SK-N-SH (cell line): ENCODE measurements at regions not wholly inside any gene's neighbourhood (a gene's known extent, or its start where the extent isn't known, plus 50 kb on each side); places are given as distances from the start of the nearest gene placed in this dataset.

Experiments used
- CTCF ChIA-PET: fragments of 300-600, 350-600 bp; formaldehyde crosslinking; extraction: SDS; loops from one replicate; lab custom pipeline; 2021; lab: Yijun Ruan, JAX
- POLR2A ChIA-PET: fragments of 350-600 bp; sonication (Branson Sonifier 250); formaldehyde crosslinking; extraction: SDS; loops from one replicate; lab custom pipeline; 2020; ENCODE audit warnings: antibody characterized with exemption, inconsistent platforms; lab: Yijun Ruan, JAX
- DNase-seq: peaks from one replicate; pipeline ENCODE4 v3.0.0; 2012
- H2AFZ ChIP-seq: fragments of 200-600 bp; sonication (generic); 2 replicates; pipeline ENCODE4 v1.8.1; 2016; ENCODE audit warnings: antibody characterized with exemption, mild to moderate bottlenecking, low read depth
- H3F3A ChIP-seq: fragments of 200-600 bp; sonication (generic); replicated peaks from 2 replicates; pipeline ENCODE3; 2016; ENCODE audit warnings: antibody characterized with exemption, mild to moderate bottlenecking; ENCODE audit not compliant: insufficient read depth
- H3K27ac ChIP-seq, 2 experiments: fragments of 200-500 bp in 1 of 2; fragments of 200-600 bp in 1 of 2; sonication (Bioruptor generic) in 1 of 2; sonication (generic), shearing (Covaris generic) in 1 of 2; 2 replicates each; pipeline versions ENCODE4 v1.5.1 to v1.6.1; 2014 to 2016; ENCODE audit warnings: low read depth in 2 of 2, inconsistent platforms in 1 of 2, low read length in 1 of 2, mild to moderate bottlenecking in 1 of 2, mixed read lengths in 1 of 2
- H3K27me3 ChIP-seq: fragments of 200-600 bp; sonication (generic), shearing (Covaris generic); 2 replicates; pipeline ENCODE4 v1.6.1; 2016; ENCODE audit warnings: mixed run types; ENCODE audit not compliant: insufficient read depth
- H3K36me3 ChIP-seq, 2 experiments: fragments of 200-500 bp in 1 of 2; fragments of 200-600 bp in 1 of 2; sonication (Bioruptor generic) in 1 of 2; sonication (generic) in 1 of 2; replicated peaks in 1 of 2; 2 replicates each; pipeline versions ENCODE3 to v1.5.1; 2014 to 2016; ENCODE audit warnings: low read length in 1 of 2, mild to moderate bottlenecking in 1 of 2; ENCODE audit not compliant: insufficient read depth in 2 of 2, control insufficient read depth in 1 of 2
- H3K4me1 ChIP-seq, 2 experiments: fragments of 200-500 bp in 1 of 2; fragments of 200-600 bp in 1 of 2; sonication (Bioruptor generic) in 1 of 2; sonication (generic), shearing (Covaris generic) in 1 of 2; 2 replicates each; pipeline versions ENCODE4 v1.5.1 to v1.6.1; 2014 to 2016; ENCODE audit warnings: low read depth in 1 of 2, low read length in 1 of 2, mixed run types in 1 of 2; ENCODE audit not compliant: insufficient read depth in 2 of 2, control insufficient read depth in 1 of 2
- H3K4me2 ChIP-seq: fragments of 200-600 bp; sonication (generic), shearing (Covaris generic); 2 replicates; pipeline ENCODE4 v1.6.1; 2017; ENCODE audit warnings: mixed run types
- H3K4me3 ChIP-seq, 2 experiments: fragments of 200-500 bp in 1 of 2; fragments of 200-600 bp in 1 of 2; sonication (Bioruptor generic) in 1 of 2; sonication (generic), shearing (Covaris generic) in 1 of 2; 2 replicates each; pipeline versions ENCODE4 v1.5.1 to v1.8.1; 2014 to 2016; ENCODE audit warnings: low read depth in 2 of 2, inconsistent platforms in 1 of 2, low read length in 1 of 2, mild to moderate bottlenecking in 1 of 2, mixed read lengths in 1 of 2, moderate library complexity in 1 of 2
- H3K79me2 ChIP-seq: fragments of 200-600 bp; sonication (generic); 2 replicates; pipeline ENCODE4 v1.8.1; 2017; ENCODE audit warnings: mild to moderate bottlenecking; ENCODE audit not compliant: insufficient read depth
- H3K9ac ChIP-seq: fragments of 200-600 bp; sonication (generic); 2 replicates; pipeline ENCODE4 v1.6.1; 2017; ENCODE audit warnings: mixed run types
- H3K9me2 ChIP-seq: fragments of 200-600 bp; sonication (generic); 2 replicates; pipeline ENCODE4 v1.6.1; 2017; ENCODE audit warnings: mixed run types
- H3K9me3 ChIP-seq: fragments of 200-600 bp; sonication (generic); 2 replicates; pipeline ENCODE4 v1.6.1; 2017; ENCODE audit warnings: mixed run types, mild to moderate bottlenecking, moderate library complexity
- H4K20me1 ChIP-seq: fragments of 200-600 bp; sonication (generic); 2 replicates; pipeline ENCODE4 v1.6.1; 2017; ENCODE audit warnings: mild to moderate bottlenecking, mixed run types; ENCODE audit not compliant: insufficient read depth
- EP300 ChIP-seq, 2 experiments: IDR thresholded peaks; 2 replicates each; pipeline versions ENCODE4 v1.4.0 to v1.6.1; 2012; ENCODE audit warnings: borderline replicate concordance in 1 of 2, low read depth in 1 of 2, low read length in 1 of 2
- FOSL2 ChIP-seq: IDR thresholded peaks from 2 replicates; pipeline ENCODE4 v1.4.0; 2012; ENCODE audit warnings: low read depth, mild to moderate bottlenecking, moderate library complexity, borderline replicate concordance
- GATA2 ChIP-seq: sonication (generic); formaldehyde crosslinking; IDR thresholded peaks from 2 replicates; pipeline ENCODE4 v1.5.0; 2020; ENCODE audit warnings: mild to moderate bottlenecking, missing genetic modification reagents
- JUND ChIP-seq: IDR thresholded peaks from 2 replicates; pipeline ENCODE4 v1.4.0; 2012
- MEF2A ChIP-seq: IDR thresholded peaks from 2 replicates; pipeline ENCODE4 v1.4.0; 2012; ENCODE audit warnings: low read depth, borderline replicate concordance
- NFIC ChIP-seq: IDR thresholded peaks from 2 replicates; pipeline ENCODE4 v1.4.0; 2012; ENCODE audit warnings: borderline replicate concordance
- POLR2AphosphoS5 ChIP-seq: IDR thresholded peaks from 2 replicates; pipeline ENCODE4 v1.6.1; 2012; ENCODE audit warnings: low read depth, low read length
- RAD21 ChIP-seq: IDR thresholded peaks from 2 replicates; pipeline ENCODE4 v1.6.1; 2012; ENCODE audit warnings: mild to moderate bottlenecking, low read length
- RCOR1 ChIP-seq: fragments of 150-350 bp; IDR thresholded peaks from 2 replicates; pipeline ENCODE4 v1.6.1; 2017; ENCODE audit warnings: antibody characterized with exemption, low read length
- RXRA ChIP-seq: IDR thresholded peaks from 2 replicates; pipeline ENCODE4 v1.4.0; 2012; ENCODE audit warnings: low read depth, mild to moderate bottlenecking, borderline replicate concordance
- TAF1 ChIP-seq: IDR thresholded peaks from 2 replicates; pipeline ENCODE4 v1.6.1; 2012; ENCODE audit warnings: low read depth, mild to moderate bottlenecking, low read length, moderate library complexity, borderline replicate concordance
- TCF12 ChIP-seq: IDR thresholded peaks from 2 replicates; pipeline ENCODE4 v1.4.0; 2012
- TEAD4 ChIP-seq: IDR thresholded peaks from 2 replicates; pipeline ENCODE4 v1.4.0; 2012; ENCODE audit warnings: mild to moderate bottlenecking, borderline replicate concordance; ENCODE audit not compliant: insufficient read depth
- YY1 ChIP-seq: IDR thresholded peaks from 2 replicates; pipeline ENCODE4 v1.4.0; 2012; ENCODE audit warnings: low read depth, mild to moderate bottlenecking
- WGBS: methylation state at CpG from one replicate; pipeline ENCODE4 v1.1.6; 2017; ENCODE audit warnings: low lambda C conversion rate; 5-methylcytosine and 5-hydroxymethylcytosine counted together
- TF ChIP-seq, protein P1 (sequence below): fragments of 150-350 bp; IDR thresholded peaks from 2 replicates; pipeline ENCODE4 v1.6.1; 2016; ENCODE audit warnings: mild to moderate bottlenecking, low read depth, low read length
- TF ChIP-seq, protein P2 (sequence below): IDR thresholded peaks from 2 replicates; pipeline ENCODE4; 2012
- TF ChIP-seq, protein P3 (sequence below): IDR thresholded peaks from 2 replicates; pipeline ENCODE4 v1.4.0; 2012; ENCODE audit warnings: low read depth, borderline replicate concordance
- TF ChIP-seq, protein P4 (sequence below): fragments of 200-600 bp; sonication (generic); IDR thresholded peaks from 2 replicates; pipeline ENCODE4 v1.6.1; 2017; ENCODE audit warnings: antibody characterized with exemption, mild to moderate bottlenecking, moderate library complexity
- TF ChIP-seq, protein P5 (sequence below): IDR thresholded peaks from 2 replicates; pipeline ENCODE4 v1.6.1; 2012; ENCODE audit warnings: mild to moderate bottlenecking, low read depth, low read length, moderate library complexity

DNA sequence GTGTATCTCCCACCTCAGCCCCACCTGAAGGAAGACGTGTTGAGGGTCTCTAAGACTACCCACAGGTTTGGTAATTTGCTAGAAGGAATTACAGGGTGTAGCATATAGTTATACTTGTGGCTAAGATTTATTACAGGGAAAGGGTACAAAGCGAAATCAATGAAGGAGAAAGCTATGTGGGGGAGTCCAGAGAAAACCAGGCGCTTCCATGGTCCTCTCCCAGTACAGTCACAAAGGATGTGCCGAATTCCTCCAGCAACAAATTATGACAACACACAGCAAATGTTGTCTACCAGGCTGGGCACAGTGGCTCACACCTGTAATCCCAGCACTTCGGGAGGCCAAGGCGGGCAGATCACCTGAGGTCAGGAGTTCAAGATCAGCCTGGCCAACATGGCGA, 64.1 kb upstream of the TGM3 start:
- Histone ChIP-seq H2AFZ (no peak overlapping the region), H3K4me2 (no peak overlapping the region), H3F3A (no peaks in the 10 kb centered on the region), H3K9me3 (no peaks in the 10 kb centered on the region), H3K27ac (no peak overlapping the region), H3K4me3 (no peak overlapping the region), H3K79me2 (no peaks in the 10 kb centered on the region), H3K4me1 (no peaks in the 10 kb centered on the region), H3K9ac (no peak overlapping the region), H3K27me3 (no peaks in the 10 kb centered on the region), H4K20me1 (no peaks in the 10 kb centered on the region), H3K9me2 (no peaks in the 10 kb centered on the region), H3K36me3 (no peaks in the 10 kb centered on the region)
- CTCF ChIA-PET = no interaction called here
- no peak for TF ChIP-seq EP300 (IDR thresholded peaks at IDR 0.05; ENCODE audit: borderline replicate concordance in 1 of 2, low read depth in 1 of 2, low read length in 1 of 2)
- TF ChIP-seq NFIC = no peak
- TF ChIP-seq YY1 = no peak
- no peak for TF ChIP-seq POLR2AphosphoS5
- no peak for TF ChIP-seq RXRA
- TF ChIP-seq RCOR1 = no peak
- no peak for TF ChIP-seq TEAD4
- TF ChIP-seq, protein P1, sequence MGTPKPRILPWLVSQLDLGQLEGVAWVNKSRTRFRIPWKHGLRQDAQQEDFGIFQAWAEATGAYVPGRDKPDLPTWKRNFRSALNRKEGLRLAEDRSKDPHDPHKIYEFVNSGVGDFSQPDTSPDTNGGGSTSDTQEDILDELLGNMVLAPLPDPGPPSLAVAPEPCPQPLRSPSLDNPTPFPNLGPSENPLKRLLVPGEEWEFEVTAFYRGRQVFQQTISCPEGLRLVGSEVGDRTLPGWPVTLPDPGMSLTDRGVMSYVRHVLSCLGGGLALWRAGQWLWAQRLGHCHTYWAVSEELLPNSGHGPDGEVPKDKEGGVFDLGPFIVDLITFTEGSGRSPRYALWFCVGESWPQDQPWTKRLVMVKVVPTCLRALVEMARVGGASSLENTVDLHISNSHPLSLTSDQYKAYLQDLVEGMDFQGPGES = no peak
- no peak for TF ChIP-seq FOSL2
- TF ChIP-seq, protein P2, sequence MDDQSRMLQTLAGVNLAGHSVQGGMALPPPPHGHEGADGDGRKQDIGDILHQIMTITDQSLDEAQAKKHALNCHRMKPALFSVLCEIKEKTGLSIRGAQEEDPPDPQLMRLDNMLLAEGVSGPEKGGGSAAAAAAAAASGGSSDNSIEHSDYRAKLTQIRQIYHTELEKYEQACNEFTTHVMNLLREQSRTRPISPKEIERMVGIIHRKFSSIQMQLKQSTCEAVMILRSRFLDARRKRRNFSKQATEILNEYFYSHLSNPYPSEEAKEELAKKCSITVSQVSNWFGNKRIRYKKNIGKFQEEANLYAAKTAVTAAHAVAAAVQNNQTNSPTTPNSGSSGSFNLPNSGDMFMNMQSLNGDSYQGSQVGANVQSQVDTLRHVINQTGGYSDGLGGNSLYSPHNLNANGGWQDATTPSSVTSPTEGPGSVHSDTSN = no peak
- TF ChIP-seq TAF1 = no peak
- TF ChIP-seq GATA2 (CRISPR knock-in tag) = no peak
- TF ChIP-seq MEF2A = no peak
- TF ChIP-seq, protein P3, sequence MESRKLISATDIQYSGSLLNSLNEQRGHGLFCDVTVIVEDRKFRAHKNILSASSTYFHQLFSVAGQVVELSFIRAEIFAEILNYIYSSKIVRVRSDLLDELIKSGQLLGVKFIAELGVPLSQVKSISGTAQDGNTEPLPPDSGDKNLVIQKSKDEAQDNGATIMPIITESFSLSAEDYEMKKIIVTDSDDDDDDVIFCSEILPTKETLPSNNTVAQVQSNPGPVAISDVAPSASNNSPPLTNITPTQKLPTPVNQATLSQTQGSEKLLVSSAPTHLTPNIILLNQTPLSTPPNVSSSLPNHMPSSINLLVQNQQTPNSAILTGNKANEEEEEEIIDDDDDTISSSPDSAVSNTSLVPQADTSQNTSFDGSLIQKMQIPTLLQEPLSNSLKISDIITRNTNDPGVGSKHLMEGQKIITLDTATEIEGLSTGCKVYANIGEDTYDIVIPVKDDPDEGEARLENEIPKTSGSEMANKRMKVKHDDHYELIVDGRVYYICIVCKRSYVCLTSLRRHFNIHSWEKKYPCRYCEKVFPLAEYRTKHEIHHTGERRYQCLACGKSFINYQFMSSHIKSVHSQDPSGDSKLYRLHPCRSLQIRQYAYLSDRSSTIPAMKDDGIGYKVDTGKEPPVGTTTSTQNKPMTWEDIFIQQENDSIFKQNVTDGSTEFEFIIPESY = no peak
- no peak for TF ChIP-seq TCF12
- TF ChIP-seq RAD21 = no peak
- POLR2A ChIA-PET = no interaction called here
- WGBS = 64% methylated on average over 7 of the region's 7 CpGs
- DNase-seq = no peak

DNA sequence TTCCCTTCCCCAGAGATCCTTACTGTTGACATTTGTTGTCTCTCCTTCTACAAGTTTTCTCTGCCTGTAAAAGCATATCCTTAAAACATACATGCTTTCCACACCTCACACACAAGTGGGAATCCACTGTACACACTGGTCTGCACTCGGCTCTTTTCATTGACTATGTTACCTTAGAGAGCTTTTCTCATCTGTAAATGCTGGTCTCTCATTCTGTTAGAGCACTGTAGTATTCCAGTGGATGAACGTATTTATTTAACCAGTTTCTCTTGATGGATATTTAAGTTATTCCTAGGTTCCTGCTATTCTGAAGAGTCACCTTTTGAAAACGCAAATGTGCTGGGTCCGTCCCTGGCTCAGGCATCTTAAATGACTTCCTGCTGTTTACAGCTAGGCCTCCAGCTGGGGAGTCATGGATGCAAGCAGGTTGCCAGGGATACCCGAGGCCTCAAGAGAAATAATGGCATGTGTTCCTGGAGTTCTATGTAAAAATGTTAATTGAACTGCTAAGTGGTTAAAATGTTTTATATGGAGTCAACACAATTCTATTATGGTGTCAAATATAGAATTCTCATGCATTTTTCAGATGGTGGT, 61.1 kb upstream of the TGM3 start:
- no peak for DNase-seq
- Histone ChIP-seq H3K27ac (no peak overlapping the region), H3K4me1 (no peaks in the 10 kb centered on the region), H3K79me2 (no peaks in the 10 kb centered on the region), H3K9me3 (no peaks in the 10 kb centered on the region), H4K20me1 (no peaks in the 10 kb centered on the region), H2AFZ (no peak overlapping the region), H3F3A (no peaks in the 10 kb centered on the region), H3K27me3 (no peaks in the 10 kb centered on the region), H3K36me3 (no peaks in the 10 kb centered on the region), H3K9ac (no peak overlapping the region), H3K4me2 (no peak overlapping the region), H3K4me3 (no peak overlapping the region), H3K9me2 (no peaks in the 10 kb centered on the region)
- CTCF ChIA-PET = no interaction called here
- POLR2A ChIA-PET = no interaction called here
- whole genome bisulfite sequencing = 55% methylated on average over 5 of the region's 5 CpGs
- no peak for TF ChIP-seq JUND
- no peak for TF ChIP-seq TEAD4
- no peak for TF ChIP-seq POLR2AphosphoS5
- TF ChIP-seq, protein P4, sequence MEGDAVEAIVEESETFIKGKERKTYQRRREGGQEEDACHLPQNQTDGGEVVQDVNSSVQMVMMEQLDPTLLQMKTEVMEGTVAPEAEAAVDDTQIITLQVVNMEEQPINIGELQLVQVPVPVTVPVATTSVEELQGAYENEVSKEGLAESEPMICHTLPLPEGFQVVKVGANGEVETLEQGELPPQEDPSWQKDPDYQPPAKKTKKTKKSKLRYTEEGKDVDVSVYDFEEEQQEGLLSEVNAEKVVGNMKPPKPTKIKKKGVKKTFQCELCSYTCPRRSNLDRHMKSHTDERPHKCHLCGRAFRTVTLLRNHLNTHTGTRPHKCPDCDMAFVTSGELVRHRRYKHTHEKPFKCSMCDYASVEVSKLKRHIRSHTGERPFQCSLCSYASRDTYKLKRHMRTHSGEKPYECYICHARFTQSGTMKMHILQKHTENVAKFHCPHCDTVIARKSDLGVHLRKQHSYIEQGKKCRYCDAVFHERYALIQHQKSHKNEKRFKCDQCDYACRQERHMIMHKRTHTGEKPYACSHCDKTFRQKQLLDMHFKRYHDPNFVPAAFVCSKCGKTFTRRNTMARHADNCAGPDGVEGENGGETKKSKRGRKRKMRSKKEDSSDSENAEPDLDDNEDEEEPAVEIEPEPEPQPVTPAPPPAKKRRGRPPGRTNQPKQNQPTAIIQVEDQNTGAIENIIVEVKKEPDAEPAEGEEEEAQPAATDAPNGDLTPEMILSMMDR = no peak
- no peak for TF ChIP-seq FOSL2
- TF ChIP-seq, protein P5, sequence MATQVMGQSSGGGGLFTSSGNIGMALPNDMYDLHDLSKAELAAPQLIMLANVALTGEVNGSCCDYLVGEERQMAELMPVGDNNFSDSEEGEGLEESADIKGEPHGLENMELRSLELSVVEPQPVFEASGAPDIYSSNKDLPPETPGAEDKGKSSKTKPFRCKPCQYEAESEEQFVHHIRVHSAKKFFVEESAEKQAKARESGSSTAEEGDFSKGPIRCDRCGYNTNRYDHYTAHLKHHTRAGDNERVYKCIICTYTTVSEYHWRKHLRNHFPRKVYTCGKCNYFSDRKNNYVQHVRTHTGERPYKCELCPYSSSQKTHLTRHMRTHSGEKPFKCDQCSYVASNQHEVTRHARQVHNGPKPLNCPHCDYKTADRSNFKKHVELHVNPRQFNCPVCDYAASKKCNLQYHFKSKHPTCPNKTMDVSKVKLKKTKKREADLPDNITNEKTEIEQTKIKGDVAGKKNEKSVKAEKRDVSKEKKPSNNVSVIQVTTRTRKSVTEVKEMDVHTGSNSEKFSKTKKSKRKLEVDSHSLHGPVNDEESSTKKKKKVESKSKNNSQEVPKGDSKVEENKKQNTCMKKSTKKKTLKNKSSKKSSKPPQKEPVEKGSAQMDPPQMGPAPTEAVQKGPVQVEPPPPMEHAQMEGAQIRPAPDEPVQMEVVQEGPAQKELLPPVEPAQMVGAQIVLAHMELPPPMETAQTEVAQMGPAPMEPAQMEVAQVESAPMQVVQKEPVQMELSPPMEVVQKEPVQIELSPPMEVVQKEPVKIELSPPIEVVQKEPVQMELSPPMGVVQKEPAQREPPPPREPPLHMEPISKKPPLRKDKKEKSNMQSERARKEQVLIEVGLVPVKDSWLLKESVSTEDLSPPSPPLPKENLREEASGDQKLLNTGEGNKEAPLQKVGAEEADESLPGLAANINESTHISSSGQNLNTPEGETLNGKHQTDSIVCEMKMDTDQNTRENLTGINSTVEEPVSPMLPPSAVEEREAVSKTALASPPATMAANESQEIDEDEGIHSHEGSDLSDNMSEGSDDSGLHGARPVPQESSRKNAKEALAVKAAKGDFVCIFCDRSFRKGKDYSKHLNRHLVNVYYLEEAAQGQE = no peak
- no peak for TF ChIP-seq TAF1
